H4 (cell line): ENCODE measurements at regions not wholly inside any gene's neighbourhood (a gene's known extent, or its start where the extent isn't known, plus 50 kb on each side); places are given as distances from the start of the nearest gene placed in this dataset.
"Not testable (repeated sequence)": the region's sequence is repeated elsewhere in the genome, so short reads cannot be mapped to it uniquely, and the experiment has no call there.

Experiments
- DNase-seq: peaks from one replicate; pipeline ENCODE4 v3.0.0-alpha.2; 2015; ENCODE audit warnings: low spot score

GRCh38 chr16:52729731-52730130 is 182.8 kb upstream of the TOX3 start:
- no peak for DNase-seq

- no peak for DNase-seq
Measured at GRCh38 chr16:52727849-52728248, 180.9 kb upstream of the TOX3 start.

GRCh38 chr16:52727441-52727840 is 180.5 kb upstream of the TOX3 start:
- DNase-seq = no peak

- no peak for DNase-seq
Measured at GRCh38 chr16:52725461-52725860, 178.5 kb upstream of the TOX3 start.

- DNase-seq = no peak
Measured at GRCh38 chr16:52725043-52725442, 178.1 kb upstream of the TOX3 start.

- DNase-seq = no peak
Measured at GRCh38 chr16:52721331-52721730, 174.4 kb upstream of the TOX3 start.

GRCh38 chr16:52718046-52718445 is 171.1 kb upstream of the TOX3 start:
- DNase-seq = no peak

- DNase-seq = no peak
Measured at GRCh38 chr16:52713740-52714139, 166.8 kb upstream of the TOX3 start.

GRCh38 chr16:52709306-52709705 is 162.4 kb upstream of the TOX3 start:
- no peak for DNase-seq

GRCh38 chr16:52708476-52708875 is 161.5 kb upstream of the TOX3 start:
- DNase-seq = no peak

GRCh38 chr16:52707676-52708337 is 160.9 kb upstream of the TOX3 start:
- no peak for DNase-seq

- no peak for DNase-seq
Measured at GRCh38 chr16:52705122-52705521, 158.2 kb upstream of the TOX3 start.

- DNase-seq = no peak
Measured at GRCh38 chr16:52697971-52698370, 151.0 kb upstream of the TOX3 start.

- DNase-seq = no peak
Measured at GRCh38 chr16:52696126-52696525, 149.2 kb upstream of the TOX3 start.

GRCh38 chr16:52690468-52690867 is 143.5 kb upstream of the TOX3 start:
- no peak for DNase-seq

GRCh38 chr16:52680993-52681392 is 134.1 kb upstream of the TOX3 start:
- no peak for DNase-seq

- no peak for DNase-seq
Measured at GRCh38 chr16:52677501-52677900, 130.6 kb upstream of the TOX3 start.

GRCh38 chr16:52676959-52677358 is 130.0 kb upstream of the TOX3 start:
- no peak for DNase-seq

- no peak for DNase-seq
Measured at GRCh38 chr16:52671590-52671989, 124.6 kb upstream of the TOX3 start.

- no peak for DNase-seq
Measured at GRCh38 chr16:52657924-52658323, 111.0 kb upstream of the TOX3 start.

- not testable (repeated sequence) for DNase-seq
Measured at GRCh38 chr16:52655916-52656315, 109.0 kb upstream of the TOX3 start.

GRCh38 chr16:52655156-52655555 is 108.2 kb upstream of the TOX3 start:
- DNase-seq = not testable (repeated sequence)

GRCh38 chr16:52652033-52652432 is 105.1 kb upstream of the TOX3 start:
- no peak for DNase-seq

- DNase-seq = no peak
Measured at GRCh38 chr16:52650789-52651188, 103.8 kb upstream of the TOX3 start.
